CD4-positive, alpha-beta T cell treated with Interferon gamma for 1 hour (primary cell): ENCODE measurements at regions not wholly inside any gene's neighbourhood (a gene's known extent, or its start where the extent isn't known, plus 50 kb on each side); places are given as distances from the start of the nearest gene placed in this dataset.
"Not testable (repeated sequence)": the region's sequence is repeated elsewhere in the genome, so short reads cannot be mapped to it uniquely, and the experiment has no call there.

ENCODE experiments used
- DNase-seq: peaks from one replicate; pipeline ENCODE4 v3.0.0-alpha.2; 2020

- not testable (repeated sequence) for DNase-seq
These were observed 140.9 kb downstream of the LIG4 start for GRCh38 chr13:108074429-108074828.

- no peak for DNase-seq
These were observed 144.4 kb downstream of the LIG4 start for GRCh38 chr13:108070925-108071324.

GRCh38 chr13:108070491-108070890 lies 144.8 kb downstream of the LIG4 start:
- no peak for DNase-seq

- DNase-seq = no peak
These were observed 145.7 kb downstream of the LIG4 start for GRCh38 chr13:108069521-108070210.

GRCh38 chr13:108064372-108064771 lies 151.0 kb downstream of the LIG4 start:
- not testable (repeated sequence) for DNase-seq

GRCh38 chr13:108060111-108060510 lies 155.2 kb downstream of the LIG4 start:
- DNase-seq = no peak

- DNase-seq = no peak
These were observed 159.1 kb downstream of the LIG4 start for GRCh38 chr13:108056278-108056677.

GRCh38 chr13:108049211-108049610 lies 166.1 kb downstream of the LIG4 start:
- no peak for DNase-seq

GRCh38 chr13:108044954-108045353 lies 170.4 kb downstream of the LIG4 start:
- no peak for DNase-seq

- DNase-seq = not testable (repeated sequence)
These were observed 172.5 kb downstream of the LIG4 start for GRCh38 chr13:108042866-108043265.

- no peak for DNase-seq
These were observed 178.0 kb downstream of the LIG4 start for GRCh38 chr13:108037348-108037747.

GRCh38 chr13:108036411-108036932 lies 178.9 kb downstream of the LIG4 start:
- no peak for DNase-seq

- no peak for DNase-seq
These were observed 180.4 kb downstream of the LIG4 start for GRCh38 chr13:108034909-108035410.

- no peak for DNase-seq
These were observed 181.3 kb downstream of the LIG4 start for GRCh38 chr13:108033800-108034707.

GRCh38 chr13:108031865-108032264 lies 183.5 kb downstream of the LIG4 start:
- no peak for DNase-seq

- DNase-seq = no peak
These were observed 184.6 kb downstream of the LIG4 start for GRCh38 chr13:108030769-108031168.

- no peak for DNase-seq
These were observed 188.5 kb downstream of the LIG4 start for GRCh38 chr13:108026680-108027410.

- DNase-seq = no peak
These were observed 195.3 kb downstream of the LIG4 start for GRCh38 chr13:108020027-108020426.

- DNase-seq = no peak
These were observed 196.9 kb downstream of the LIG4 start for GRCh38 chr13:108018371-108018870.

GRCh38 chr13:108006619-108007018 lies 208.7 kb downstream of the LIG4 start:
- no peak for DNase-seq

GRCh38 chr13:108005231-108005630 lies 210.1 kb downstream of the LIG4 start:
- DNase-seq = no peak

GRCh38 chr13:108003626-108004025 lies 211.7 kb downstream of the LIG4 start:
- DNase-seq = no peak

- DNase-seq = no peak
These were observed 214.3 kb downstream of the LIG4 start for GRCh38 chr13:108000998-108001397.
